IMR-90 (cell line): ENCODE measurements at regions not wholly inside any gene's neighbourhood (a gene's known extent, or its start where the extent isn't known, plus 50 kb on each side); places are given as distances from the start of the nearest gene placed in this dataset.

Source experiments
- ATAC-seq: fragments of 200-7000 bp; cut with Tn5 transposase; 2 replicates; pipeline ENCODE4 v1.9.1; 2020; ENCODE audit warnings: low read depth, mild to moderate bottlenecking, moderate library complexity
- BruUV-seq: library from RNA; stranded (reverse); fragments of 400-500 nt; replicated peaks from 2 replicates; lab custom pipeline; 2021; lab: Mats Ljungman, UMichigan
- CTCF ChIA-PET: fragments of 300-600 bp; formaldehyde crosslinking; extraction: SDS; loops from one replicate; lab custom pipeline; 2021; ENCODE audit warnings: antibody characterized with exemption; lab: Yijun Ruan, JAX
- POLR2A ChIA-PET: fragments of 300-600 bp; sonication (Branson Sonifier 250); formaldehyde crosslinking; loops from one replicate; lab custom pipeline; 2022; ENCODE audit warnings: antibody characterized with exemption; ENCODE audit not compliant: unreplicated experiment; lab: Charles Lee
- DNase-seq: peaks from one replicate; pipeline ENCODE4 v3.0.0; 2013
- H2AFZ ChIP-seq: replicated peaks from 2 replicates; pipeline ENCODE3; 2013; ENCODE audit warnings: low read length, mild to moderate bottlenecking; ENCODE audit not compliant: poor library complexity
- H2AK5ac ChIP-seq: 2 replicates; pipeline ENCODE4 v1.6.1; 2013; ENCODE audit warnings: low read depth, low read length, inconsistent platforms
- H2AK9ac ChIP-seq: replicated peaks from 2 replicates; pipeline ENCODE3; 2013; ENCODE audit warnings: mild to moderate bottlenecking, low read depth, low read length, moderate library complexity; ENCODE audit not compliant: poor library complexity
- H2BK120ac ChIP-seq: 2 replicates; pipeline ENCODE4 v1.6.1; 2013; ENCODE audit warnings: low read depth, low read length, inconsistent platforms
- H2BK15ac ChIP-seq: 3 replicates; pipeline ENCODE4 v1.6.1; 2013; ENCODE audit warnings: low read depth, low read length, inconsistent platforms
- H2BK20ac ChIP-seq: 2 replicates; pipeline ENCODE4 v1.6.1; 2013; ENCODE audit warnings: low read depth, mild to moderate bottlenecking, inconsistent platforms, low read length, moderate library complexity
- H2BK5ac ChIP-seq: 2 replicates; pipeline ENCODE4 v1.6.1; 2013; ENCODE audit warnings: mild to moderate bottlenecking, low read depth, low read length, inconsistent platforms; ENCODE audit not compliant: poor library complexity, severe bottlenecking
- H3K14ac ChIP-seq: replicated peaks from 2 replicates; pipeline ENCODE4 v1.6.1; 2013; ENCODE audit warnings: low read depth, low read length, inconsistent platforms
- H3K18ac ChIP-seq: 2 replicates; pipeline ENCODE4 v1.6.1; 2013; ENCODE audit warnings: low read depth, low read length, control low read depth
- H3K23ac ChIP-seq: 2 replicates; pipeline ENCODE4 v1.6.1; 2013; ENCODE audit warnings: low read depth, low read length, inconsistent platforms
- H3K27ac ChIP-seq: 2 replicates; pipeline ENCODE4 v1.5.1; 2013; ENCODE audit warnings: mild to moderate bottlenecking, control low read depth, low read length; ENCODE audit not compliant: insufficient read depth
- H3K27me3 ChIP-seq: 2 replicates; pipeline ENCODE4 v1.6.1; 2013; ENCODE audit warnings: low read length; ENCODE audit not compliant: control insufficient read depth, insufficient read depth
- H3K36me3 ChIP-seq: 2 replicates; pipeline ENCODE4 v1.6.1; 2013; ENCODE audit warnings: low read length, mixed read lengths; ENCODE audit not compliant: control insufficient read depth, insufficient read depth
- H3K4ac ChIP-seq: 2 replicates; pipeline ENCODE4 v1.6.1; 2013; ENCODE audit warnings: low read depth, low read length, inconsistent platforms
- H3K4me1 ChIP-seq: 2 replicates; pipeline ENCODE4 v1.6.1; 2013; ENCODE audit warnings: low read length, mixed read lengths; ENCODE audit not compliant: control insufficient read depth, insufficient read depth
- H3K4me2 ChIP-seq: 2 replicates; pipeline ENCODE4 v1.6.1; 2013; ENCODE audit warnings: low read depth, mild to moderate bottlenecking, control low read depth, low read length, moderate library complexity
- H3K4me3 ChIP-seq: 2 replicates; pipeline ENCODE4 v1.5.1; 2013; ENCODE audit warnings: low read depth, mild to moderate bottlenecking, control low read depth, low read length, moderate library complexity; ENCODE audit not compliant: insufficient read depth
- H3K56ac ChIP-seq: 2 replicates; pipeline ENCODE4 v1.6.1; 2013; ENCODE audit warnings: low read length, inconsistent platforms; ENCODE audit not compliant: insufficient read depth; ENCODE audit errors: extremely low read depth
- H3K79me1 ChIP-seq, 2 experiments: 2 replicates each; pipeline ENCODE4 v1.6.1; 2013; ENCODE audit warnings: low read length in 2 of 2, inconsistent platforms in 1 of 2, low read depth in 1 of 2
- H3K9ac ChIP-seq: 2 replicates; pipeline ENCODE4 v1.6.1; 2013; ENCODE audit warnings: low read depth, low read length, control low read depth
- H3K9me1 ChIP-seq: 2 replicates; pipeline ENCODE4 v1.6.1; 2013; ENCODE audit warnings: low read length, inconsistent platforms; ENCODE audit not compliant: insufficient read depth
- H3K9me3 ChIP-seq: 2 replicates; pipeline ENCODE4 v1.6.1; 2013; ENCODE audit warnings: low read length; ENCODE audit not compliant: control insufficient read depth, insufficient read depth
- H4K20me1 ChIP-seq: 2 replicates; pipeline ENCODE4 v1.6.1; 2013; ENCODE audit warnings: low read length, inconsistent platforms; ENCODE audit not compliant: insufficient read depth
- H4K5ac ChIP-seq: 2 replicates; pipeline ENCODE4 v1.6.1; 2013; ENCODE audit warnings: mild to moderate bottlenecking, low read depth, low read length, control low read depth
- H4K8ac ChIP-seq, 2 experiments: 2 replicates each; pipeline ENCODE4 v1.6.1; 2013; ENCODE audit warnings: low read depth in 2 of 2, low read length in 2 of 2, control low read depth in 1 of 2, inconsistent platforms in 1 of 2
- H4K91ac ChIP-seq: 2 replicates; pipeline ENCODE4 v1.6.1; 2013; ENCODE audit warnings: low read depth, low read length, inconsistent platforms; ENCODE audit not compliant: insufficient read depth
- CHD1 ChIP-seq: IDR thresholded peaks from 2 replicates; pipeline ENCODE4 v1.6.1; 2012; ENCODE audit warnings: low read depth, low read length, improper control_type of control experiment
- FOS ChIP-seq: fragments of 150-350 bp; IDR thresholded peaks from 2 replicates; pipeline ENCODE4 v1.6.1; 2016; ENCODE audit warnings: low read depth, low read length
- MAFK ChIP-seq: IDR thresholded peaks from 2 replicates; pipeline ENCODE4 v1.6.1; 2012; ENCODE audit warnings: low read depth, low read length, improper control_type of control experiment
- NFE2L2 ChIP-seq: fragments of 150-350 bp; IDR thresholded peaks from 2 replicates; pipeline ENCODE4 v1.6.1; 2016; ENCODE audit warnings: low read depth, mild to moderate bottlenecking, low read length
- POLR2A ChIP-seq: IDR thresholded peaks from 2 replicates; pipeline ENCODE4 v1.6.1; 2012; ENCODE audit warnings: mild to moderate bottlenecking, low read depth, low read length
- RAD21 ChIP-seq: IDR thresholded peaks from 2 replicates; pipeline ENCODE4 v1.6.1; 2012; ENCODE audit warnings: low read length, improper control_type of control experiment
- RCOR1 ChIP-seq: IDR thresholded peaks from 2 replicates; pipeline ENCODE4 v1.6.1; 2012; ENCODE audit warnings: mild to moderate bottlenecking, low read length, improper control_type of control experiment; ENCODE audit not compliant: insufficient replicate concordance
- RFX5 ChIP-seq: IDR thresholded peaks from 2 replicates; pipeline ENCODE4 v1.8.0; 2012; ENCODE audit warnings: low read depth, mild to moderate bottlenecking, low read length, moderate library complexity
- WGBS, 2 experiments: methylation state at CpG; one replicate each; pipeline versions ENCODE4 v1.1.5 to v1.1.7; 2013; ENCODE audit warnings: missing lambda C conversion rate in 2 of 2; ENCODE audit not compliant: insufficient read length in 1 of 2; ENCODE audit errors: extremely low coverage in 2 of 2; 5-methylcytosine and 5-hydroxymethylcytosine counted together
- dilution Hi-C: fragments of 300-500 bp; cut with HindIII; formaldehyde crosslinking; loops from one replicate; pipeline ENCODE4 v1.14.3; 2018; ENCODE audit warnings: low sequenced_read_pairs; ENCODE audit not compliant: unreplicated experiment
- in situ Hi-C: fragments of 300-500 bp; cut with MboI; formaldehyde crosslinking; loops from 3 replicates; pipeline ENCODE4 v1.14.3; 2019; ENCODE audit warnings: low sequenced_read_pairs, inconsistent platforms, mixed read lengths
- intact Hi-C: fragments of 100-400 bp; cut with micrococcal nuclease; formaldehyde crosslinking; loops from 2 replicates; pipeline ENCODE4 v1.10.0; 2022
- TF ChIP-seq, protein P1 (sequence below): conservative IDR thresholded peaks from 2 replicates; pipeline ENCODE4 v1.5.1; 2012; ENCODE audit warnings: mild to moderate bottlenecking, low read depth, low read length, improper control_type of control experiment

DNA sequence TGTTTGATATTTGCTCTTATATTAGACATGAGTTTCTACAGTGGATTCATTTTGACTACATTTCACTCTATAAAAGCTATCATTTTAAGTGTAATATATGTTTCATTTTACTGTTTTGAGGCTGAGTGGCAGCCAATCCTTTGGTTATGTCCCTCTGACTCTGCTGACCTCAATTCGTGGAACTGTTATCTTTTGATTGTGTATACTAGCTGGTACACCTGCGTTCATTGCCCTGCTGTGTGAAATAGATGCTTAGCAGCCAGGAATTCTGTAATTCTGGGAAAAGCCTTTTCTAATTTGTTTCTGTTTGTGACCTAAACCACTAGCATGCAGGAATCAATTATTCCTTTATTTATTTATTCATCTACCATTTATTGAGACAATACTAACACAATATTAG, 269.4 kb upstream of the CT83 start:
- ChIA-PET POLR2A (no interaction called here), CTCF (no interaction called here)
- no peaks in the 10 kb centered on the region for H3K79me1 ChIP-seq
- no peak overlapping the region for H3K18ac ChIP-seq
- no peak overlapping the region for H3K14ac ChIP-seq
- no peak overlapping the region for H3K4me2 ChIP-seq
- no TSS peak for BruUV-seq
- no peak for DNase-seq
- H2BK5ac ChIP-seq: no peak overlapping the region
- no peak overlapping the region for H2AK9ac ChIP-seq
- 0% methylated on average over 1 of the region's 2 CpGs; no CpG with 5 or more reads in 1 of the 2 experiments for WGBS, 2 experiments
- ATAC-seq: no peak
- no peak overlapping the region for H3K4ac ChIP-seq
- dilution Hi-C loops (no loop called here), in situ Hi-C loops (no loop called here), intact Hi-C loops (no loop called here)
- no peak overlapping the region for H3K27ac ChIP-seq
- no peak overlapping the region for H2BK20ac ChIP-seq
- no peaks in the 10 kb centered on the region for H3K36me3 ChIP-seq
- H4K20me1 ChIP-seq: no peaks in the 10 kb centered on the region
- H3K23ac ChIP-seq: no peak overlapping the region
- no peaks in the 10 kb centered on the region for H3K9me1 ChIP-seq
- H3K56ac ChIP-seq: no peak overlapping the region
- TF ChIP-seq RCOR1: no peak
- TF ChIP-seq POLR2A: no peak
- no peak for TF ChIP-seq RFX5
- no peak for TF ChIP-seq FOS
- no peak for TF ChIP-seq CHD1
- no peak for TF ChIP-seq RAD21
- TF ChIP-seq, protein P1, sequence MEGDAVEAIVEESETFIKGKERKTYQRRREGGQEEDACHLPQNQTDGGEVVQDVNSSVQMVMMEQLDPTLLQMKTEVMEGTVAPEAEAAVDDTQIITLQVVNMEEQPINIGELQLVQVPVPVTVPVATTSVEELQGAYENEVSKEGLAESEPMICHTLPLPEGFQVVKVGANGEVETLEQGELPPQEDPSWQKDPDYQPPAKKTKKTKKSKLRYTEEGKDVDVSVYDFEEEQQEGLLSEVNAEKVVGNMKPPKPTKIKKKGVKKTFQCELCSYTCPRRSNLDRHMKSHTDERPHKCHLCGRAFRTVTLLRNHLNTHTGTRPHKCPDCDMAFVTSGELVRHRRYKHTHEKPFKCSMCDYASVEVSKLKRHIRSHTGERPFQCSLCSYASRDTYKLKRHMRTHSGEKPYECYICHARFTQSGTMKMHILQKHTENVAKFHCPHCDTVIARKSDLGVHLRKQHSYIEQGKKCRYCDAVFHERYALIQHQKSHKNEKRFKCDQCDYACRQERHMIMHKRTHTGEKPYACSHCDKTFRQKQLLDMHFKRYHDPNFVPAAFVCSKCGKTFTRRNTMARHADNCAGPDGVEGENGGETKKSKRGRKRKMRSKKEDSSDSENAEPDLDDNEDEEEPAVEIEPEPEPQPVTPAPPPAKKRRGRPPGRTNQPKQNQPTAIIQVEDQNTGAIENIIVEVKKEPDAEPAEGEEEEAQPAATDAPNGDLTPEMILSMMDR: no peak
- TF ChIP-seq MAFK: no peak
- TF ChIP-seq NFE2L2: no peak
- H3K9me3 ChIP-seq: no peaks in the 10 kb centered on the region
- no peak overlapping the region for H4K8ac ChIP-seq
- no peaks in the 10 kb centered on the region for H3K27me3 ChIP-seq
- H2BK120ac ChIP-seq: no peak overlapping the region
- H2AFZ ChIP-seq: no peak overlapping the region
- no peak overlapping the region for H2BK15ac ChIP-seq
- H3K4me1 ChIP-seq: no peaks in the 10 kb centered on the region
- H3K9ac ChIP-seq: no peak overlapping the region
- no peak overlapping the region for H2AK5ac ChIP-seq
- no peak overlapping the region for H4K5ac ChIP-seq
- H3K4me3 ChIP-seq: no peak overlapping the region
- no peak overlapping the region for H4K91ac ChIP-seq
